Activated naive CD8-positive, alpha-beta T cell treated with anti-CD3 and anti-CD28 coated beads, Interleukin-2, amount 50 U/mL, for 16 hours (primary cell): ENCODE measurements at regions not wholly inside any gene's neighbourhood (a gene's known extent, or its start where the extent isn't known, plus 50 kb on each side); places are given as distances from the start of the nearest gene placed in this dataset.
"Not testable (repeated sequence)": the region's sequence is repeated elsewhere in the genome, so short reads cannot be mapped to it uniquely, and the experiment has no call there.

Experiments
- DNase-seq: peaks from one replicate; pipeline ENCODE4 v3.0.0-alpha.2; 2020; ENCODE audit warnings: low read depth, low spot score

- no peak for DNase-seq
Measured at GRCh38 chr9:17846948-17847655, 268.2 kb downstream of the SH3GL2 start.

GRCh38 chr9:17847908-17848307 lies 269.0 kb downstream of the SH3GL2 start:
- no peak for DNase-seq

DNA sequence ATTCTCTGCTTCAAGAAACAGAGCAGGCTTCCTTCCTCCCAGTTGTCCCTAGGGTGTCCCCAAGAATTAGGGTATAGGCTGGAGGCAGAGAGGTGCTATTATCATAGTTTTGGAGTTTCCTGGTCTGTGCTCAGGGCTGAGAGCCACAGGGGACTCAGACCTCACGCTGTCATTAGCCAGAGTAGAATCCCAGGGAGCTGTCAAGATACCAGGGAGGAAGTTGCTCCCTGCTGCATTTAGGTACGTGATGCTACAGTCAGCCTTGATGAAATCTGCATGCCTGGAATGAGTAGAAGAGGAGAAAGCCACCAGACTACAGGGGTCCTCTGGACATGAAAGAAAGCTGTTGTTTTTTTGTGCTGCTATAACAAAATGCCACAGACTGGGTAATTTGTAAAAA lies 273.2 kb downstream of the SH3GL2 start:
- DNase-seq, result no peak

DNA sequence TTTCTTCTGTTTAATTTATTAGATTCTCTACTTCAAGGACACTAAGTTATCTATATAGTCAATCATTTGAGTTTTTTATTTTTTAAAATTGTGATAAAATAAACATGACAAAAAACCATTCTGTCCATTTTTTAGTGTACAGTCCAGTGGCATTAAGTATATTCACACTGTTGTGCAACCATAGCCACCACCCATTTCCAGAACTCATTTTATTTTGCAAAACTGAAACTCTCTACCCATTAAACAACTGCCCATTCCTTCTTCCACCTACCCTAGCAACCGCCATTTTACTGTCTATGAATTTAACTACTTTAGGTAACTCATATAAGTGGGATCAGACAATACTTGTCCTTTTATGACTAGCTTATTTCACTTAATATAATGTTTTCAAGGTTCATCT lies 275.6 kb downstream of the SH3GL2 start:
- DNase-seq, result no peak

DNA sequence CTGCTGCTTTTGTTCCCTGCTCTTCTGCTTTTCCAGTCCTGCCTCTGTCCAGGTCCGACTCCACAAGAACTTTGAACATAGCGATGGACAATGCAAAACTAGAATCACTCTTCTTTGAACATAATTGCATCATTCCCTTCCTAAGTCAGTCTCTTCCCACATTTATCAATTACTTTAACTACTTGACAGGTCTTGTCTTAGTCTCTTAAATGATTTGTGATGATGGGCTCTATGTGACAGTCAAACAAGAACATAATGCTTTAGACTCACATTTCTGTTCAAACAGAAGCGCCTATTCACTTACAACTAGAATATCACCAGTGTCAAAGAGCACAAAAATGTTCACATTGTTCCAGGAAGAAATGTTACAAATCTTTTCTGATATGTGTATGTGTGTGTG lies 278.1 kb downstream of the SH3GL2 start:
- DNase-seq, result no peak

DNA sequence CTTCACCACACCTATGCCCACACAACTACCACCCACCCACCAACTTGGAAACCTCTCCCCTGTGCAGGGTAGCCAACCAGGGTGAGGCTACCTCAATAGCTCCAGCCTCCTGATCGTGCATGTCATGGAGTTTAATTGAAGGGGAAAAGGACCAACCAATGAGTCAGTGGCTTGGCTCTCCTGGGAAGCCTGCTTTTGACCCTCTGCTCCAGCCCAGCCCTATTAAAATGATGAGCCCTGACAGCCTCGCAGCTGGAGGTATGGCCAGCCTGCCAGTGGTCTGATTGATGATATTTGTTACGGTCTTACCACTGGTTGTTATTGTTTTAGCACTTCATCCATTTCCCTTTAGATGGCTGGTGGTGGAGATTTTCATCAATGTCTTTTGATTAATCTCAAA lies 280.4 kb downstream of the SH3GL2 start:
- no peak for DNase-seq

DNA sequence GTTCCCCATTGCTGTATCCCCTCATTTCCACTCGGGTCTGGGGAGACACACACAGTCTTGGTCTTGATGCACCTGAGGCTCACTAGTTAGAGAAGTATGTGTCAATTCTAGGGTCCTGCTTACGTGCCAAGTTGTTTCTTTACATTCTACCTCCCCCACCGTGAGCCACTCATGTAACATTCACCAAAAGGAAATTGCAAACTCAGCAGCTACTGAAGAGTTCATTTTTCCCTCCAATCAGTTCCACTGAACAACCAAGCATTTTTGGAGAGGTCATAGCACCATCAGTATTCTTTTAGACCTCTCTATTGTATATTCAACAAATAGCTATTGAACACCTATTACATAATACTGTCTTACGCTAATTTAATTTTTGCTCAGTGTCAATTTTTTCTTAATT lies 281.1 kb downstream of the SH3GL2 start:
- DNase-seq, result no peak

- DNase-seq, result no peak
Measured at GRCh38 chr9:17862101-17862500, 283.2 kb downstream of the SH3GL2 start.

- DNase-seq, result no peak
Measured at GRCh38 chr9:17862629-17863028, 283.8 kb downstream of the SH3GL2 start.

DNA sequence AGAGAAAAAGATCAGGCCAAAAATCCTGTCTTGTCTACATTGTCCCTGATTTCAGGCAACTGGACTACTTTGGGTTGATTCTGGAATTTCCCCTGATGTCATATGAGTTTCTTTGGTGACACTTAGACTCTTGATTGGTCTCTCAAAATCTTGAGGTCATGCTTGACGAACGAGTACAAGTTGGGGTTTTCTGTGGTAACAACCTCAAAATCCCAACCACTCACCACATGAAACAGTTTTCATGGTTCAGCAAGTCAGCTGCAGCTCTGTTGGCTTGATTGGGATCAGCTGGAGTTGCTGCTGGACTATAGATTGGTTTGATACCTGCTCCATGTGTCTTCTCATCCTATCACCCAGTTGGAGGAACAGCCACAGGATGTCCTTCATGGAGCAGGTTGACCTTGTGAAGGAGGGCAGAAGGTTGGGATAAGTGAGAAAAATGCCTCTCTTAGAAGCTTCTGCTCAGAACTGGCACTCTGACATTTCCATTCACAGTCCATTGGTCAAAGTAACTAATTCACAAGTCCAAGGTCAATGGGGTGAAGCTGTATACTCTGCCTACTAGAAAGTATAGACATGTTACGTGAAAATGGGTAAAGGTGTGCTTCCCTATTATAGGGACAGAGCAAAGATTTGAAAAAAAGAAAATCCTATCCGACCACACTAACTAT lies 284.5 kb downstream of the SH3GL2 start:
- no peak for DNase-seq

DNA sequence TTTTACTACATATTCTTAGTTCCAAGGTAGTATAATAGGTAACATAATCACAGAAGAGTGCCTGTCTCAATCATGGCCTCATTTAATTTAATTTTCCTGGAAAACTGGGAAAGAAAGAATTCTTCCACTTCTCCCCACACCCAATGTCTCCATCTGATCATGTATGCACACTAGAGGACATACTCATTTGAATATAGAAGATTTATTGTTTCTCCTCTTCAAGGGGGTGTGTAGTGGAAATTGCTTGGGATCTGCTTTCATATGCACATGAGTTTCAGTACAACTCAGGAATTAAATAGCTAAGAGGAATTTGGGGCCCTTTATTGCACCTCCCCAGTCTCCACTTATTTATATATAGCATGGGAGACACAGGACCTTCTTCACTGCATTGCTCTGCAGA lies 285.1 kb downstream of the SH3GL2 start:
- DNase-seq, result no peak

DNA sequence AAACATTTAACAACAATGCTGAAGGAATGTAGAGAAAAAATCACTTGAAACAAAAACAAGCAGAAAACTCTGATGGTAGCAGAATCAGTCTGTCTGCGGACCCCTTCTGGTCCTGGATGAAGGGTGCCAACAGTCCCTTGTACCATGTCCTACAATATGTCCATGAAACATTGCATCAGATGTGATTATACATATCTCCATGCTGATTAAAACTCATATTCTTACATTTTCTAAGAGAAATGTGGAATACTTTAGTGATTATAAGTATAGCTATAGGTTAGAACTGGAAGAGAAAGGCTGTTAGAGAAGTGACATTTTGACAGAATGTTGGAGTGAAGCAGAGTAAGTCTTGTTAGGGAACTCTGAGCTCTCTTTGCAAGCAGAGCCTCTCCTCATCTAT lies 286.1 kb downstream of the SH3GL2 start:
- no peak for DNase-seq

DNA sequence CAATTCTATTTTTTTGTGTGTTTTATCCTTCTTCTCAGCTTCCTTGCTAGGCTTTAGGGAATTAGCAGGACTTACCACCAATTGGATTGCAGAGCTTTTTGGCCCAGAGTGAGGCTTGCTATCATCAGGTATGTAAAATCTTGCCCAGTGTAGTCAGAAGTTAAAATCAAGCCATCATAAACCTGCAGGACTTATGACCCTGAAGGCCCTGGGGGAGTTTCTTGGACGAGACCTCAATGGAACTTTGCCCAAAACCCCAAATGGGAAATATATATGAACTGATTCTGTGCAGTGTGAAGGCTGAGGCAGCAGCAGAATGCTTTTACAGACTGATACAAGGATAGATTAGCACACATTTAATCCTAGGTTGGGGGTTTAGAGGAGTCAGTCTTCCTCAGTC lies 287.0 kb downstream of the SH3GL2 start:
- no peak for DNase-seq

DNA sequence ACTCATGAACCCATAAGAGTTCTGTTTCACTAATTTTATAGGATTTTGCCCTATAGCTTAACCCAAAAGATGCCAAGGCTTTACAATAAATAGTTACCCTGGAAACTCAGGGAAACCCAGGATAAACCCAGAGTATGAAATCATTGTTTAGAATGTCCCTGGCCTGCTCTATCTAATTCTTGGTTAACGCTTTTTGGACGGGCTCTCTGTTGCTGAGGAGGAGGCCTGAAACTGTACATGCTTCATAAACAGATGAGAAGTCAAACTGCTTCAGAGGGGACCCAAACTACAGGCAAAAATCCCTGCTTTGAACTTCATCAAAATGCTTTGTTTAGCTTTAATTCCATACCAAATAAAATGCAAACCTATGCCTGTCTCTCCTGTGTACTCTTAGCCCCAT lies 291.9 kb downstream of the SH3GL2 start:
- no peak for DNase-seq

GRCh38 chr9:17871213-17871890 lies 292.5 kb downstream of the SH3GL2 start:
- DNase-seq, result no peak

DNA sequence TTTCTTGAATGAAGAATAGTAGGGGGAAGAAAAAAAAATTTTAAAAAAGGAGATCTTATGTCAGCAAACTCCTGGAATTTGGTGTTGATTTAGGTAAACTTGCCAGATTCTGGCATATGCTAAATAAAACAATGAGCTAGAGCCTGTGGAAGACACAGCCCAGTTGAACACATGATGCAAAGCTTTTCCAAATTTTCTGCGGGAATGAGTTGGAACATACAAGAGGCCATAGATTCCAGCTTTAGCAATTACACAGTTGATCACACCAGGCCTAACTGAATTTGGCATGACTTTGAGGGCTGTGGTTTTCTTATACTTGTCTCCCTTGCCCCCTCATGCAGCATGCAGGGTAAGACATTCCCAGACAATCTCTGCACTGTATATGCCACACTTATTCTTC lies 297.0 kb downstream of the SH3GL2 start:
- DNase-seq, result no peak

- no peak for DNase-seq
Measured at GRCh38 chr9:17876687-17877086, 297.8 kb downstream of the SH3GL2 start.

DNA sequence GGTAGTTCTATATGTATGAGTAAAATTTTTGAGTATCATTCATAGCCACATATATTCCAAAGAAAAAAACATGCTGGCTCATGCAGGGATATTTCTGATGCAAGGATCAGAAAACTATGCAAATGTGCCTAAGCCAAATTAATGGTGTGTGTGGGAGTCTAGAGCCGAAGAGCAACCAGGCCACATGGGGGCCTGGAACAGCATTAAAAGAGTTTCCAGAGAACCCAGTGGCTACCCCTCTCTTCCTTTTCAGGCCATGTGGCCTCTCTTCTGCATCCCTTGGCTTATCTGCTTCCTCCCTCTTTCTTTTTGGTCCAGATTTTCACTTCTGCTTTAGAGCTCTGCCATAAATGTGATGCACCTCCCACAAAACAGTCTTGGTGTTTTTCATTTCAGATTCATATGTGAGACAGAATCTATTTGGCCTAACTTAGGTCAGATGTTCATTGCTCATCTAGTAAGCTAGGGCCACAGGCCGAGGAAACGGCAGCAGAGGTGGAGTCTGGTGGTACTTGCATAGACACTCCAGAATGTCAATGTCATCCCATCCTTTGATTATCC lies 300.0 kb downstream of the SH3GL2 start:
- no peak for DNase-seq

DNA sequence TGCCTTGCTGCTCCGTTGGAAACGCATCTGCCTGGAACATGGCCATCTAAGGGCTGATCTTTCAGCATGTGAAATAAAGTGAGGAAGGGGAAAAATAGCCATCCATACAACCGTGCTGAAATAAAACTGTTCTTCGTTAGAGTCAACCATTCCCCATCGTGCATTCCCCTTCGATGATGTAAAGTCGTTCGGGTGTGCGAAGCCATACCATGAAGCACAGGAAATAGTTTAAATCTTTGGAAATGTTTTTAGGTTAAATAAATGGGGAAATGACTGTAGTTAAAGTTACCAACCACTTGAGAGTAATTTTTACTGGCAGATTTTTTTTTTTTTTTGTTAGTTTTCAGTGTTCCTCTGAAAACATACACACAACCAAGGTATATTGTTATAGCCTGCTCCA lies 302.5 kb downstream of the SH3GL2 start:
- DNase-seq, result no peak

- DNase-seq, result no peak
Measured at GRCh38 chr9:17882688-17883594, 304.1 kb downstream of the SH3GL2 start.

DNA sequence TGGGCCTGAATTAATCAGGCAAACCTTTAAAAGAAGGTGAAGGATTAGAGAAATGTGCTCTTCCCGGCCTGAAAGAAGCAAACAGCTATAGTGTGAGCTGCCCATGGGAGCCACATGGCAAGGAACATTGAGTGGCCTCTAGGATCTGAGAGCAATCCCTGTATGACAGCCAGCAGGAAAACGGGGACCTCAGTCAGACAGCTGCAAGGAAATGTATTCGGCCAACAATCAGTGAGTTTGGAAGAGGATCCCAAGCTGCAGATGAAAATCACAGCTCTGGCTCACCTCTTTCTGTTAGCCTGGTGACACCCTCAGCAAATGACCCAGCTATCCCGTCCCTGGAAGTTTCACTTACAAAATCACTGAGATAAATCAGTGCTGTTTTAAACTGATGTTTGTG lies 309.2 kb downstream of the SH3GL2 start:
- no peak for DNase-seq

- DNase-seq, result not testable (repeated sequence)
Measured at GRCh38 chr9:17888964-17889363, 310.1 kb downstream of the SH3GL2 start.
